T-helper 2 cell treated with Interferon-gamma antibody and Interleukin-4, amounts not matched to agents 100 ng/mL and 5 ng/mL, for 36 hours (primary cell): ENCODE measurements at regions not wholly inside any gene's neighbourhood (a gene's known extent, or its start where the extent isn't known, plus 50 kb on each side); places are given as distances from the start of the nearest gene placed in this dataset.

Experiments
- intact Hi-C: fragments of 100-400 bp; cut with micrococcal nuclease; formaldehyde crosslinking; loops from one replicate; pipeline ENCODE4 v1.15.1; 2023

- intact Hi-C loops = no loop called here
These were observed 87.0 kb upstream of the CXCR4 start for GRCh38 chr2:136204971-136205370.

DNA sequence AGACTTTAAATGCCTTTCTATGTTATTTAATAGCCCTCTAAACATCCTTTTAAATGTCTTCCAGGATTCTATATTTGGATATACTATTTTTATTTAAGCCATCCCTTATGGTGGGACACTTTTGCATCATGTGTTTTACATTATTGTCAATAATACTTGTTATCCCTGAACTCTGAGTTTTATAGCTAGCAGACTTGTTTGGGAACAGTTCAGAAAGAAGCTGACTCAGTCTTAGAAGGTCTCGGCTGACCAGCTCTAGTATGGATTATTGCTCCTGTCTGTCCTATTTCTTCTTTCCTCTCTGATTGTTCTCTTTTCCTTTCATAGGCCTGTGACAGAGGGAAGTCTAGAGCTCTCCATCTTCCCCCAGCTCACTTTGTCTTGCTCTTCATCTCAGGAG, 77.3 kb upstream of the CXCR4 start:
- intact Hi-C loops = no loop called here

- intact Hi-C loops = no loop called here
These were observed 73.1 kb upstream of the CXCR4 start for GRCh38 chr2:136191041-136191440.

DNA sequence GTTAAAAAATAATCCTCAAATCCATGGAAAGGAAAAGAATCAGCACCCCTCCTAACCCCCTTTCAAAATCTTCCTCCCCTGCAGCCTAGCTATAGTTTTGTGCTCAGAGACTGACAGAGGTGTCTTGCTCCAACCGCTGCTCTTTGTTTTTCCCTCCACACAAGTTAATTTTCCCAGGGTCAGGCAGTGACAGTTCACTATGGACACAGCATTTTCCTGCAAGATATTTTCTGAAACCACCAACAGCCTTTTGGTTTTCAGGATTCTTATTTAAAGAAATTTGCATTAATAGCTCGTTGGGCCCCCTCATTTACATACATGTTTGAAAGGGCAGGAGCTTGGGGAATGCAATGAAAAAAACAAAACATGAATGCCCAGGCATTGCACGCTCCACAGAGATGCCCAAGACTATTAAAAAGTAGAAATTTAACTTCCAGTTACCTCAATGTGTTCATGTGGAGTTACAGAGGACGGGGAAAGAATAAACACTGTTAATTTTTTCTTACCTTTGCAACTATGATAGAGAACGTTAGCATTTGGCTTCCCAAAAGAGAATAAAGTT, 71.4 kb upstream of the CXCR4 start:
- intact Hi-C loops = no loop called here

GRCh38 chr2:136188086-136188485, 70.1 kb upstream of the CXCR4 start:
- intact Hi-C loops = no loop called here

DNA sequence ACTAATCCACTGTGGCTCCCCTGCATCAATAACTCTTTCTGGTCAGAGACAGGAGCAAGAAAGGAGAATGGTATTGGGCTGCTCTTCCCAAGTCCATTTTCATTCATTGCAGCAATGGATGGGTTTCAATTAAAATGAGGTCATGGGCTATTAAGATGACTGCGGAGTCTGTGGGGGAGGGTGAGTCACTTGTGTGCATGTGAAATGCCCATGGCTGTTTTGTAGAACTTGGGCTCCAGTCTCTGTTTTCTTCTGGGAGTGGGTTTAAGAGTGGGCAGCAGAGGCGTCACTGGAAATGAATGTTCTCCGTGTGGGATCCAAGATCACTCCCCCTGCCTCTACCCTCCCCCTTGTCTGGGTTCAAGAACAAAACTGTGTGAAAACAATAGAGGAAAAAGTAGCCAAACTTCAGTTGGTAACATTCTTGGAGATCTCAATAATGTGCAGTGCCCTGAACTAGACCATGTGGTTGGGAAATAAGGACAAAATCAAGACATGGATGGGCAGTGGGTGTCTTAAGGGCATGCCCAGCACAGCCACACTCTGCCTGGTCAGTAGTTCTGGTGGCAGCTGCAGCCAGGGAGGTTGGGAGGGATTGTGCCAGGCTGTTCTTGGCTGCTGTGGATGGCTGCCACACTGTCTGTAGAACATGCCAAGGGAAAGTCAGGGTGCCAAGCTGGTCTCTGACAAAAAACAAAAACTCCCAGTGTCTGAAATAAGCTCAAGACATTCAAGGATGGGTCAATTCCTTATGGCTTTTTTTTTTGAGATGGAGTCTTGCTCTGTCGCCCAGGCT, 68.2 kb upstream of the CXCR4 start:
- intact Hi-C loops = no loop called here

DNA sequence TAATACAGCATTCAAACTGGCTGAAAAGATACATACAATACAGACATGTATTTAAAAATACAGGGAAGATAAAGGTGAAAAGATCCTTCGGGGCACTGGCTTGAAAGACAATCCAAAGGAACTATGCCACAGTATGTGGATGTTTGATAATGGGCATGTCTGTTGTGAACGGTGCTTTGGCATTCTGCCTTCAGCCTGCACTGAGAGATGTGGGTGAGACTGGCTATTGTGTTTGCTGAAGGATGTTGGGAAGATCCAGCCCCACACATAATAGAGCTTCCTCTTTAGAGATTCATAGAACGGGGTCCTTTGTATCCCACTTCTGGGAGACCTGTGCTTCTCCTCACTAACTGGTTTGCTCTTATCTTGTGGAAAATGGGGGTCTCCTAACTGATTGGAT, 65.1 kb upstream of the CXCR4 start:
- intact Hi-C loops = no loop called here

DNA sequence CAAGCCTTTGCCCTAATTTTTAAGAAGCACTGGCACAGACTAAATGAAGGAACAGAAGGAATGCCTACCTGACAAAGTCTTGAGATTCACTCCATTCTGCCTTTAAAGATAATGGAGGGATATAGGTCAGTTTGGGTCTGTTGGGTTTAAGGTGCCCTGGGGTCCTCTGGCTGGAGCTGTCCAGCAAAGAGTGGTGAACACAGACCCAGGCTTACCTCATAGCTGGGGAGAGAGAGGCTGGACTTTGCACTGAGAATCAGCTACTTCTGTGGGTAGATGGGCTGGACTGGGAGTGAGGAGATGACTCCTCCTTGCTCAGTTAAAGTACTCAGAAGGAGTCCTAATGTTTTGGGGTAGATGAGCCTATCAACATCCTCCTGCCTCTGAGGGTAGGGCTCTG, 64.4 kb upstream of the CXCR4 start:
- intact Hi-C loops = no loop called here

GRCh38 chr2:136179602-136179975, 61.6 kb upstream of the CXCR4 start:
- intact Hi-C loops = no loop called here

DNA sequence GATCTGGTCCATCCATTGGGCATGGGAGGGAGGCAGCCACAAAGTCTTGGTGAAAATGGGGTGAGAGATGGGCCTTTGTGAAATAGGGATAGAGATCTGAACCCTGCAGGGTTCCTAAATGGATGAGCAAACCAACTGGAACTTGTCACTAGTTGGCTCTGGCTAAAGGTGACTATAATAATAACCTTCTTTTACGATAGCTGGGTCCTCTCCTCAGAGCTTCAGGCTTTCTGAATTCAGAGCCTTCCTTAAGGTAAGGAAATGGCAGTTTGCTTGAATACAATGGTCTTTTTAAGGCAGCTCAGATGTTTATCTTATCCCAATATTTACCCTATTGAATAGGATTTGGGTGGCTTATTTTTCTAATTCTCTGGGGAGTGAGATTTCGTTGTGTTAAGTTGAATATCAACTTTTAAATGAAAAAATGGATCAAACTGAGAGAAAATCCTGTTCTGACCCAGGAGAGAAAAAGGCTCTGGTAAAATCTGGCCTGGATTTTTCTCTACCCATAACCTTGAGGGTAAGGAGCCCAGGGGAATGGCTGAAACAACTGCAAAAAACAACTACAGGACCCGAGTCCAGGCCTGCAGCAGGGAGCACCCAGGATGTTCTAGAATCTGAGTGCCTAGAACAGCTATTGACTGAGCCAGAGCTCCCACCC, 61.1 kb upstream of the CXCR4 start:
- intact Hi-C loops = no loop called here

- intact Hi-C loops = no loop called here
These were observed 57.9 kb upstream of the CXCR4 start for GRCh38 chr2:136175868-136176267.

DNA sequence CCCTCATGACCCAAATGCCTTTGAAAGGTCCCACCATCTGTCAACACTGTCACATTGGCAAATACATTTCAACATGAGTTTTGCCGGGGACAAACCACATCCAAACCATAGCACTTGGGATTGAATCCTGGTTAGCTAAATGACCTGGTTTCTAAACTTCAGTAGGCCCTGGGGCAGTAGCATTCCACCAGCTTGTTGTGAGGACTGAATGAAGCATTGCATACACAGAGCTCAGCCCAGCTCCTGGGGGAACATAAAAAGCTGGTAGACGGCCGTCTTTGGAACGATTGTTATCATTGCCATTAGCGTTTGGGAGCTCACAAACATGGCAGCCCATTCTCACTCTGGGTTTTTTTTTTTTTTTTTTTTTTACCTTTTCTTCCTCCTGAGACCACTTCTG, 57.5 kb upstream of the CXCR4 start:
- intact Hi-C loops = no loop called here

- intact Hi-C loops = no loop called here
These were observed 55.2 kb upstream of the CXCR4 start for GRCh38 chr2:136173126-136173525.

DNA sequence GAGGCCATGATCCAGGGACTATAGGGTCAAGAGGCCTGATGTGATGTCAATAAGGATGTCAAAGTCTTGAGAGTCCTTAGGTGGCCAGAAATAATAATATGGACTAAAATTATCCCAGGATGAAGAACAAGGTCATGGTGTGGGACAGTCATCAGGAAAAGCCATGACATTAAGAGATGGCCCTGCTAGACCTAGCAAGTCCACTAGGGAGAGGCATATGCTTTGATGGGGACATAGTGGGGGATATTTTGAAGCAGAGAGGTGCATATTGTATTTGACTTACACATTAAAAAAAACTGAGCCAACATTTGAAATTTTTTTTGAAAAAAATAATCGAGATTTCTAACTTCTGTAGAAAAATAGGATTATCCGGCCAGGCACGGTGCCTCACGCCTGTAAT, 53.3 kb upstream of the CXCR4 start:
- intact Hi-C loops = no loop called here

GRCh38 chr2:136168720-136169119, 50.8 kb upstream of the CXCR4 start:
- intact Hi-C loops = no loop called here

GRCh38 chr2:136167721-136168475, 49.9 kb upstream of the CXCR4 start:
- intact Hi-C loops = no loop called here
